Motor neuron (in vitro differentiated cells): ENCODE measurements at regions not wholly inside any gene's neighbourhood (a gene's known extent, or its start where the extent isn't known, plus 50 kb on each side); places are given as distances from the start of the nearest gene placed in this dataset.

Experiments
- ATAC-seq, 8 experiments: fragments of 200-7000 bp; cut with Tn5 transposase; replicated peaks in 6 of 8; 2 replicates each; pipeline ENCODE4 v1.8.0; 2021; ENCODE audit warnings: mild to moderate bottlenecking in 8 of 8, moderate library complexity in 8 of 8
- H3K27ac ChIP-seq, 2 donors: fragments of 250-450 bp; sonication (Bioruptor Pico); 2 replicates each; pipeline ENCODE4 v1.9.0; 2021; ENCODE audit warnings: antibody characterized with exemption in 2 of 2, mild to moderate bottlenecking in 2 of 2, moderate library complexity in 1 of 2
- H3K4me1 ChIP-seq, 2 donors: fragments of 250-450 bp; sonication (Bioruptor Pico); replicated peaks in 1 of 2; 2 replicates each; pipeline ENCODE4 v1.6.1; 2021; ENCODE audit warnings: antibody characterized with exemption in 2 of 2, mild to moderate bottlenecking in 2 of 2, moderate library complexity in 1 of 2
- H3K4me3 ChIP-seq, 5 donors: fragments of 250-450 bp; sonication (Bioruptor Pico); 2 replicates each; pipeline ENCODE4 v1.9.0; 2021; ENCODE audit warnings: antibody characterized with exemption in 5 of 5, mild to moderate bottlenecking in 5 of 5, moderate library complexity in 4 of 5
- WGBS, 10 experiments: fragments of 450-650 bp; shearing (Covaris generic); methylation state at CpG; one replicate each; pipeline ENCODE4 v1.0.0; 2022; 5-methylcytosine and 5-hydroxymethylcytosine counted together
- in situ Hi-C, 9 experiments: fragments of 400-800 bp; cut with MboI; loops; one replicate each; pipeline ENCODE4 v1.15.0; 2021; ENCODE audit warnings: low sequenced_read_pairs in 9 of 9, low pct_unique_long_range_greater_than_20kb in 2 of 9; ENCODE audit not compliant: unreplicated experiment in 9 of 9

DNA sequence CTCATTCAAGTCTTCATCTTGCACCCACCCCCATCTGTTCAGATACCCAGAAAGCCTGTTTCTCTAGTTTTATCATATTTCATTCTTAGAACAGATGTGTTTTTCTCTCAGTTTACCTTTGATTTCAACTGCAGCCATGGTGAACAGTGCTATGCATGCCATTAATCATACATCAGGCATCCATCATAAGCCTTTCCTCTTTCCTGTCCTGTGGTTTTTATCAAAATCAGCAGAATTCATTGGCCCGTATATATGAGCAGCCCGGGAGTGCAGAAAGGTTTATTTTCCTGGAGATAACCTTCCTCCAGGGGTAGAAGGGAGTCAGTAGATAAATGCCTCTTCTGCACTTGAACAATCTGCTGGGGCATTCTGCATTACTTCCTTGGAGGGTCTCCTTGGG is 65.7 kb downstream of the IL21 start:
- in situ Hi-C loops: loop anchor here in 1 of 9 experiments (25.0 kb wide), 1 partner anchor 243 kb away; no protein-coding TSS in a partner anchor
- 0 to 100% (median 73%) methylated on average over 1 to 2 of the region's 2 CpGs; no CpG with 5 or more reads in 2 of the 10 experiments for WGBS, 10 experiments

DNA sequence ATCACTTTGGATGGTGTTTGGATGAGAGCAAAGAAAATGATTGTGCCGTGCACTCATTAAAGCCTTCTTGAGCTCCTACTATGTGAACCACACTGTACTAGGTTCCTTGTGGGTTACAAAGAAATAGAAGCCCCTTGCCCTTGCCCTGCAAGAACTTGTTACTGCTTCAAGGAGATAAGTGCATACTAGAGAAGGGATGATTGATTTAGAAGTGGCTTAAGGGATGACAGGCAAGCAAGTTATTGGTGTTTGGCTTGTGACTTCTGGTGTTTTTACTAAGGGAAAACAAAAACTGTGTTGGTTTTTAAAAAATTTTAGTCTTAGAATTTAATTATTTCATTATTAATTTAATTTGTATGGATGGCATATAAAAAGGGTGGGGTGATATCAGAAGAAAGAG is 67.4 kb downstream of the IL21 start:
- peaks cover 3 to 8% of the 10 kb centered on the region in 2 donors for H3K4me1 ChIP-seq
- no peak overlapping the region for H3K4me3 ChIP-seq
- no peak overlapping the region for H3K27ac ChIP-seq
- in situ Hi-C loops: loop anchor here in 1 of 9 experiments (25.0 kb wide), 1 partner anchor 241 kb away; no protein-coding TSS in a partner anchor
- ATAC-seq: no peak
- 0 to 100% (median 92%) methylated on average over 1 of the region's 1 CpG; no CpG with 5 or more reads in 4 of the 10 experiments for WGBS, 10 experiments

More for the DNA sequence above, 65.7 kb downstream of the IL21 start:
- ATAC-seq: no peak
- Histone ChIP-seq H3K4me3 (no peak overlapping the region), H3K4me1 (peaks cover 0 to under 1% of the 10 kb centered on the region in 2 donors), H3K27ac (no peak overlapping the region)

DNA sequence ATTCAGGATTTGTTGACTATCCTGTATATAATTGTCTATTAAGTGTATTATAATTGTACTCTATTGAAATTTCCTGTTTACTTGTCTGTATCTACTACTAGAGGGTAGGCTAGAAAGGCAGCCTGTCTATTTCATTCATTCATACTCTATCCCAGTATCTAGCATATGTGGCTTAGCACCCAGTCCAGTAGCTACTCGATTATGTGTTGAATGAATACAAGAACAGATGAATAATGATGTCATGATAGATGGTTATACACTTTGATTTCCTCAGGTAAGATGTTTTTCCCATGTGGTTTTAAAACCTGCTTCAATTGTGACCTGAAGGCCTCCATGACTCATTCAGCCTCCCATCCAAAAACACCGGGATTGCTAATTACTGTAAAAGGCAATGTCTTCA is 68.0 kb downstream of the IL21 start:
- 14 to 100% (median 69%) methylated on average over 1 to 2 of the region's 2 CpGs; no CpG with 5 or more reads in 2 of the 10 experiments for WGBS, 10 experiments
- in situ Hi-C loops: loop anchor here in 1 of 9 experiments (25.0 kb wide), 1 partner anchor 241 kb away; no protein-coding TSS in a partner anchor
- Histone ChIP-seq H3K27ac (no peak overlapping the region), H3K4me1 (peaks cover 3 to 8% of the 10 kb centered on the region in 2 donors), H3K4me3 (no peak overlapping the region)
- no peak for ATAC-seq

DNA sequence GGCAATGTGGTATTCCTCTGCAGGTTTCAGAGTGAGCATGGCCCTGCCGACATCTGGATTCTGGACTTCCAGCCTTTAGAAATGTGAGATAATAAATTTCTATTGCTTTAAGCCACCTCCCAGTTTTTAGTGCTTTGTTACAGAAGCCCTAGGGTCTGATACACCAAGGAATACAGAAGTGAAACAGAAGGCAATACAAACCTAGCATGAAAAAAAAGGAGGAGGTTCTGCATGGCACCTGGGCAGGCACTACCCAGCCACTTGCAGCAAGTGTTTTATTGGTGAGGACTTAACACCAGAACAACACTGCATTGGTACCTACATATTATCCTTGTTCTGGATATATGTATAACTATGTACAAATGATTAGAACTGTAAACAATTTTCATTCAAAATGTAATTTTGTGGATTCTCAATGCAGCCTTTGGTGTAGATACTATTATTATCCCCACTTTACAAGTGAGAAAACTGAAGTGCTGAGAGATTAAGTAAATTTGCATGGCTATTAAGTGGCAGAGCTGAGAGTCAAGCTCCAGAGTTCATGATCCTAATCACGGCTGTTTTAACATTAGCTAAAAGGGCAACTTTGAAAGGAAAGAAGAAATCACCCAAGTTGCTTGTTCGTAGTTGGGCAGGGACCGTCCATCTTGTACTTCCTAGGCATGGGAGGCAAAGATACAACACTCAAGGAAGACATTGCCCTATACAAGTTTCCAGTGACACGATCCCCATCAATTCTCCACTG is 71.8 kb downstream of the IL21 start:
- no peak overlapping the region for H3K27ac ChIP-seq
- ATAC-seq: no peak
- in situ Hi-C loops: loop anchor here in 1 of 9 experiments (25.0 kb wide), 1 partner anchor 637 kb away; no protein-coding TSS in a partner anchor
- peaks cover 3 to 8% of the 10 kb centered on the region in 2 donors for H3K4me1 ChIP-seq
- 8 to 100% (median 75%) methylated on average over 1 to 5 of the region's 5 CpGs for WGBS, 10 experiments
- H3K4me3 ChIP-seq: no peak overlapping the region

DNA sequence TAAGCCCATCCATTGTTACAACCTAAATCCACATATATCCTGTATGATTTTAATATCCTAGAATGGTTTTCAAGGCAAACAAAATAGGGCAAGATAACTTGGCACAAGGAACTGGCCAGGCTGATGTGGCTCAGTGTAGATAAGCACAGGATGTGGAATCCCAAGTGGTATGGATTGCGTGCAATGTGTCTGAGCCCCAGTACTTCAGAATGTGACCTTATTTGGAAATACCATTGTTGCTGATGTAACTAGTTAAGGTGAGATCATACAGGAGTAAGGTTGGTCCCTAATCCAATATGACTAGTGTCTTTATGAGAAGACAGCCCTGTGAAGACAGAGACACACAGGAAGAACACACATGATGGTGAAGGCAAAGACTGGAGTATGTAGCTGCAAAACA is 72.4 kb downstream of the IL21 start:
- Histone ChIP-seq H3K4me3 (no peak overlapping the region), H3K4me1 (peaks cover 3 to 8% of the 10 kb centered on the region in 2 donors), H3K27ac (no peak overlapping the region)
- in situ Hi-C loops: loop anchor here in 1 of 9 experiments (25.0 kb wide), 1 partner anchor 636 kb away; no protein-coding TSS in a partner anchor
- WGBS, 10 experiments: 40 to 100% (median 100%) methylated on average over 1 of the region's 1 CpG; no CpG with 5 or more reads in 5 of the 10 experiments
- ATAC-seq: no peak

DNA sequence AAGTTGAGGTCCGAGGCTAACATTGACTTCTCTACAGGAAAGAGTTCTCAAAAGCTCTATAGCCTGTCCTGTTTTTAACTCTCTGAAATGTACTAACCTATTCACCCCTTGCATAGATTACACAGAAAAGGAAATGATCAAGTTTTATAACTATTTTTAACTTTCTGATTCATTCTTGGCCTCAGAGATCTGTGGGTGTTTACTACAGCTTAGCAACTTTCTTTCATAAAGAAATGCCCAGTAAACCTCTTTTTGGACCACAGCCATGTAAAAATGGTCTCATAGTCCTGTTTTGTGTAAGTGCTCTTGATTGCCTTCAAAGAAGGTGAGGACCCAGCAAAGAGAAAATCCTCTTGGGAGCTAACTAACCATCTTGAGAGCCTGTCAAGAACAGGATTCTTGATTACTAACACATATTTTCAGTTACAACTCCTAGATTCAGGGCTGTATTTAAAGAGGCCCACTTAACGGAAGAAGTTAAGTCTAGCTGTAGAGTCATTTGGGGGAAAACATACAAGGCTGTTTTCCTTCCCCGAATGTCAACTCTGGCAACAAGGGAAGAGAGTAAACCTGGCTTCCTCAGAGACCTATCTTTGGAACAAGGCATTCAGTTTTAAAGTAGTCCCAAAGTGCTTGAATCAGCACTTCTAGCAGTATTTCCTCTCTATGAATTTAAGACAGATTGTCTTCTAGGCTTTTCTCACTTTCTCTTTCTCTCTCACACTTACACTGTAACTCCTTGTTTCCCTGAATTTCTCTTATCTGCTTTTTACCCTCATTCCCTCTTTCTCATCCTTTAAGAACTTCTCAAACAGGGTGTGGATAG is 78.2 kb downstream of the IL21 start:
- peak in 2 of 8 experiments; percentile 23 to 42 for ATAC-seq
- Histone ChIP-seq H3K27ac (no peak overlapping the region), H3K4me1 (no peaks in the 10 kb centered on the region), H3K4me3 (no peak overlapping the region)
- 0 to 100% (median 55%) methylated on average over 1 to 3 of the region's 3 CpGs for WGBS, 10 experiments
- in situ Hi-C loops: loop anchor here in 1 of 9 experiments (25.0 kb wide), 1 partner anchor 630 kb away; no protein-coding TSS in a partner anchor

DNA sequence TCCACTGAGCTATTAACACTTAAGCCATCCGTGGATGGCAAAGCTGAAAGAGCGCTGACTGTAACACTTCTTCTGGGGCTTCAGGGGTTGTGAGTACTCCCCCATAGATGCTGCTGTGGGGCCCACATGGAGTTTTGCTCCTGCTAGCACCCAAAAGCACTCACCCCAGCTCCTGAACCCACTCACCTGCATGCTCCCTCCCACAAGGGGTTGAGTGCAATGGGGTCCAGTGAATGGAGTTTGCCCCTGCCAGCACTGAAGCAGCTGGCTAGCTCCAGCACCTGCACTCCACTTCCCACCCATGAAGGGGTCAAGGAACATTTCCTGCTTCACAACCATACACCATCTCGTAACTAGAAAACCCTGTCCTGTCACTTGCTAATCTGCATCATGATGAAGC is 78.9 kb downstream of the IL21 start:
- Histone ChIP-seq H3K27ac (no peak overlapping the region), H3K4me1 (no peaks in the 10 kb centered on the region), H3K4me3 (no peak overlapping the region)
- no peak for ATAC-seq
- in situ Hi-C loops: loop anchor here in 1 of 9 experiments (25.0 kb wide), 1 partner anchor 630 kb away; no protein-coding TSS in a partner anchor
- WGBS, 10 experiments: 40 to 89% (median 60%) methylated on average over 1 of the region's 3 CpGs; no CpG with 5 or more reads in 7 of the 10 experiments

DNA sequence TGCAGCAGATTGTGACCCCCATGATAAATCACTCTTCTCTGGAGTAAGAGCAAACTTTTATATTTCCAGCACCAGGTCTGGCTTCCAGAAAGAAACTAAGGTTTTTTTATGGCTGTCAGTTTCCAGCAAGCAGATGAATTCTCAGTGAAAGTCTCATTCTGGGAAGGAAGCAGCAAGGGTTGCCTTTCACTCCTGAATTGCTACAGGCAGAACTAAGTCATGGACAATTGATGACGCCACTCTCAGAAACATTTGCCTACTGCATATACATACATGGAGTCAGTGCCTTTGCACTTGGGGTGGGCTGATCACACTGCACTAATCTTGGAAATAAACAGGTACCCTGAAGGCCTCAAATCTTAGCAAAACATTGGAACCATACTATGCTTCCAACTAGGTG is 80.0 kb downstream of the IL21 start:
- in situ Hi-C loops: loop anchor here in 1 of 9 experiments (25.0 kb wide), 1 partner anchor 629 kb away; no protein-coding TSS in a partner anchor
- ATAC-seq: peak in 2 of 8 experiments; percentile 61 to 87
- Histone ChIP-seq H3K27ac (no peak overlapping the region), H3K4me1 (no peaks in the 10 kb centered on the region), H3K4me3 (no peak overlapping the region)
- 0 to 100% (median 60%) methylated on average over 1 of the region's 1 CpG; no CpG with 5 or more reads in 5 of the 10 experiments for WGBS, 10 experiments

DNA sequence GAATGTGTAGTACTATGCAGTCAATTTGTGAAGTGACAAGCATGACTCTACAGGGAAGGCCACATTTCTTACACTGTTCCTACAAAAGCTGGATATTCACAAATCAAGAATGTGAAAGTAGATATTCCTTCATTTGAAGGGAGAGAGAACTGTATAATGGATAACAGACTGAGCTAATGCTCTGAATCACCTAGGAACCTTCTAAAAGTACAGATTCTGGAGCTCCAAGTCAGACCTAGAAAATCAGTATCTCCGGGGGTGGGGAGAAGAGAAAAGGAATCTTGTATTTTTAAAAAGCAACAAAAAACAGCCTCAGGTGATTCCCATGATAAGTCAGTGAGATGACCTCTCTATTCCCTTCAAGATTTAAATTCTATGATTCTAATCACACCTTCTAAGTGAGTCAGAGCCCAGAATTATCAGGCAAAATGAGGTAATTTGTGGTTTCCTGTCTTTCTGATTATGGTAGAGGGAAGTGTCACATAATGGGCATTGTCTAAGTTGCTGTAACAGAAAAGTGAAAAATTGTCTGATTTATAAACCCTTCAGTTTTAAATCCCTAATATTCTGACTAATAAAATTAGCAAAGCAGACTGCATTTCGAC is 80.9 kb downstream of the IL21 start:
- no peak overlapping the region for H3K27ac ChIP-seq
- 31 to 100% (median 85%) methylated on average over 1 to 2 of the region's 2 CpGs; no CpG with 5 or more reads in 2 of the 10 experiments for WGBS, 10 experiments

DNA sequence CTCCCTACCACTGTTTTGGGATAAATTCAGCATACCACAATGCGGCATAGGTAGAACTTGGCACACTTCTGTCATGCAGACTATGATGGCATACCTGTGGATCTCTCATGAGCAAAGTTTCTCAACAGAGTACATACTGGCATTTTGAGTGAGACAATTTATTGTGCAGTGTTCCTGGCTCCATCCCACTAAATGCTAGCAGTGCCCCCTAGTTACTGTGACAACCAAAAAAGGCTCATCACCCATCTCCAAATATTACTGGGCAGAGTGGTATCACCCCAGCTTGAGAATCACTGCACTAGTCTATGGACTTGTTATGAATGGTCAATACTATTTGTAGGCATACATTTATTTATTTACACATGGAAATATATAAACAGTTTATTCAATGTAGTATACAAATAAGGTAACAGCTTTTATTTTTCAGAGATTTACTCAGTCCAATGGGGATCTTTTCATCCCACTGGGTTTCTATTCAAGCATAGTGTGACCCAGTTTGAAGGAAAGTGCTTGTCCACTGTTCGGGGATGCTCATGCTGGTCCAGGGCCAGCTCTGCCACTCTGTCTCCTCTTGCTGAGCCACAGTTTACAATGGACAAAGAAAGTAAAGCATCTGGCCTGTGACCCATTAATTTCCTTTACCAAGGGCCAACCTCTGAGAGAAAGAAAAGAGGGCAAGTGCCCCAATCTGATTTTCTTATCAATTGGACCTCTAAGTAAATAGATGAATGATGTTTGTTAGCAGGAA is 81.0 kb upstream of the IL2 start:
- Histone ChIP-seq H3K4me3 (no peak overlapping the region), H3K4me1 (no peaks in the 10 kb centered on the region), H3K27ac (no peak overlapping the region)
- 60 to 100% (median 88%) methylated on average over 1 to 2 of the region's 2 CpGs; no CpG with 5 or more reads in 3 of the 10 experiments for WGBS, 10 experiments
- no peak for ATAC-seq
- in situ Hi-C loops: loop anchor here in 1 of 9 experiments (25.0 kb wide), 1 partner anchor 625 kb away; no protein-coding TSS in a partner anchor

More for the DNA sequence above, 80.9 kb downstream of the IL21 start:
- in situ Hi-C loops: loop anchor here in 1 of 9 experiments (25.0 kb wide), 1 partner anchor 628 kb away; no protein-coding TSS in a partner anchor
- peak in 2 of 8 experiments; percentile 12 to 28 for ATAC-seq
- H3K4me1 ChIP-seq: no peaks in the 10 kb centered on the region
- no peak overlapping the region for H3K4me3 ChIP-seq

DNA sequence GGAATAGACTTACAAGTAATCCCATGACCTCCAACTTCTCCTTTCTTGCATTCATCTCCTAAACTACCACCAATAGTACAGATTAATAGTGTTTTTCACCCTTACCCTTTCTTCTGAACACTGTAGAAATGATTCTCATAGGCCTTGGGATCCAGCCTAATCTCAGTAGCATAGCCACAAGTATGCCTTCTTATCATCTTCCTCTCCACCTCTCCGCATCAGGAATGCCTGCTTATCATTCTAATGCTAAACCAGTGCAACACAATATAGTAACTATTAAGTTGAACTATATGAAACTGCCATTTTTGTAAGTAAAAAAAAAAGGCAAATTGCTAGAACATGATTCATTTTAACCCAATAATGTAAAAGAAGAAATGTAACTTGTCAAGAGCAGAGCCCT is 79.5 kb upstream of the IL2 start:
- no peak overlapping the region for H3K4me3 ChIP-seq
- no peak for ATAC-seq
- H3K4me1 ChIP-seq: no peaks in the 10 kb centered on the region
- in situ Hi-C loops: loop anchor here in 1 of 9 experiments (25.0 kb wide), 1 partner anchor 624 kb away; no protein-coding TSS in a partner anchor
- WGBS, 10 experiments: 38 to 100% (median 83%) methylated on average over 1 of the region's 1 CpG; no CpG with 5 or more reads in 2 of the 10 experiments
- no peak overlapping the region for H3K27ac ChIP-seq

DNA sequence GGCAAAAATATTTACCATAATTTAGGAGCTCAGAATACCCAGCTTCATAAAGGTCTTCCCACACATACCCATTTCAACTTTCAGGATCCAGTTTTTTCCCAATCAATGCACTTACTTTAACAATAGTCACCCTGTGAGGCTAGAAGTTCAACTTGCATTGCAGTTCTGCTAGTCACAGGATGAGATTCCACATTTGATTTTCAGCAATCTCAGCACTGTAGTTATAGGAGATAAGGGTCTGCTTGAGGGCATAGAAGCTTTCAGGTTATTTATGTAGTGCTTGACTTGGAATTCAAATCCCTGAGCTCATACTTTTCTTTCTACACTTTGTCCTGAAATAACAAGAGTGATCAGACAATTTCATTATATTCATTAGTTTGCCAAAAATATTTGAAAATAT is 78.3 kb upstream of the IL2 start:
- Histone ChIP-seq H3K4me1 (no peaks in the 10 kb centered on the region), H3K27ac (no peak overlapping the region), H3K4me3 (no peak overlapping the region)
- no peak for ATAC-seq
- in situ Hi-C loops: loop anchor here in 1 of 9 experiments (25.0 kb wide), 1 partner anchor 622 kb away; no protein-coding TSS in a partner anchor
